K562 (cell line): ENCODE measurements at regions not wholly inside any gene's neighbourhood (a gene's known extent, or its start where the extent isn't known, plus 50 kb on each side); places are given as distances from the start of the nearest gene placed in this dataset.
A peak's percentile ranks its signal among the peaks of the same experiment; 100 is the strongest.

Experiments used
- BRD4 ChIP-seq: fragments of 200-600 bp; sonication (generic); IDR thresholded peaks from 2 replicates; pipeline ENCODE4 v1.6.1; 2017; ENCODE audit warnings: inconsistent platforms
- FOSL1 ChIP-seq: fragments of 200-800 bp; sonication (Bioruptor generic); conservative IDR thresholded peaks from 2 replicates; pipeline ENCODE4 v1.6.1; 2016; ENCODE audit warnings: missing genetic modification characterization, missing compliant biosample characterization
- FOXA3 ChIP-seq, 2 experiments: fragments of 450-650 bp in 1 of 2; sonication (generic) in 1 of 2; formaldehyde crosslinking; IDR thresholded peaks in 1 of 2; conservative IDR thresholded peaks in 1 of 2; 2 replicates each; pipeline versions ENCODE4 v1.4.0 to v1.8.0; 2020 to 2022; ENCODE audit warnings: mild to moderate bottlenecking in 2 of 2, missing genetic modification reagents in 1 of 2
- MEIS2 ChIP-seq: fragments of 450-650 bp; IDR thresholded peaks from 2 replicates; pipeline ENCODE4 v1.6.1; 2014; ENCODE audit warnings: mild to moderate bottlenecking; ENCODE audit not compliant: partially characterized antibody
- MIER1 ChIP-seq: fragments of 450-650 bp; IDR thresholded peaks from 2 replicates; pipeline ENCODE4 v1.6.1; 2016; ENCODE audit warnings: antibody characterized with exemption, mild to moderate bottlenecking, low read depth
- POLR2H ChIP-seq: IDR thresholded peaks from 2 replicates; pipeline ENCODE4 v1.6.1; 2016; ENCODE audit warnings: missing genetic modification characterization, low read depth, mild to moderate bottlenecking, control low read depth, missing compliant biosample characterization, moderate library complexity
- RB1 ChIP-seq: fragments of 450-650 bp; IDR thresholded peaks from 2 replicates; pipeline ENCODE4 v1.6.1; 2017; ENCODE audit warnings: low read depth, mild to moderate bottlenecking
- ZBED1 ChIP-seq: IDR thresholded peaks from 2 replicates; pipeline ENCODE4 v1.6.1; 2014
- ZNF133 ChIP-seq: fragments of 250-450 bp; sonication (Bioruptor Pico); IDR thresholded peaks from 2 replicates; pipeline ENCODE4 v1.4.0; 2020; ENCODE audit warnings: mild to moderate bottlenecking
- ZNF23 ChIP-seq: fragments of 250-450 bp; sonication (Bioruptor Pico); IDR thresholded peaks from 2 replicates; pipeline ENCODE4 v1.4.0; 2020; ENCODE audit warnings: mild to moderate bottlenecking
- ZNF274 ChIP-seq: IDR thresholded peaks from 2 replicates; pipeline ENCODE4 v1.6.1; 2011; ENCODE audit warnings: low read depth, mild to moderate bottlenecking, low read length, moderate library complexity, borderline replicate concordance
- ZNF699 ChIP-seq: fragments of 250-450 bp; sonication (Bioruptor Pico); IDR thresholded peaks from 2 replicates; pipeline ENCODE4 v1.8.0; 2021; ENCODE audit warnings: mild to moderate bottlenecking, moderate library complexity; ENCODE audit not compliant: insufficient replicate concordance
- TF ChIP-seq, protein P1 (sequence below), 2 experiments: fragments of 450-650 bp; IDR thresholded peaks; 2 replicates each; pipeline ENCODE4 v1.6.1; 2016; ENCODE audit warnings: mild to moderate bottlenecking in 2 of 2, borderline replicate concordance in 1 of 2, low read depth in 1 of 2, moderate library complexity in 1 of 2
- TF ChIP-seq, protein P2 (sequence below): fragments of 250-450 bp; sonication (Bioruptor Pico); IDR thresholded peaks from 2 replicates; pipeline ENCODE4 v1.8.0; 2022; ENCODE audit warnings: inconsistent platforms
- TF ChIP-seq, protein P3 (sequence below): fragments of 250-450 bp; sonication (Bioruptor Pico); IDR thresholded peaks from 2 replicates; pipeline ENCODE4 v1.5.1; 2021; ENCODE audit warnings: mild to moderate bottlenecking
- TF ChIP-seq, protein P4 (sequence below): sonication (generic); formaldehyde crosslinking; IDR thresholded peaks from 2 replicates; pipeline ENCODE4 v1.8.1; 2023; ENCODE audit warnings: mild to moderate bottlenecking, missing genetic modification reagents

DNA sequence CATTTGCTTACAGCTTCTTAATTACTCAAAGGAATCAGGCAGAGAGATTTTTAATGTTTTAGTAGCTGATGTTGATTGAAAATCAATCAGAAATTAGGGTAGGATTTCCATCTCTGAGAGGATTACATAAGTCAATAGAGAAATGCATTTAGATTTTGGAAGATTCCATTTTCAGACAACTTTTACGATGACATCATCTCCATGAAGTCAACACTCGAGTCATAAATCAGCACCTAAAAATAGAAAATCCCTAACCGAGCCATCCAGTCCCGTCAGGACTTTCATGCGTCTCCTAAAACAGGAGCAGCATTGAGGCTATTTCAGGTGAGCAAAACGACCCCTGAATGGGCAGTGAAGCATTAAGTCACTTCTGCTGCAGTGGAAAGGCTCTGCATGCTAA, 279.7 kb upstream of the RNF32 start (continued):
- no peak for TF ChIP-seq FOXA3 (CRISPR knock-in tag; conservative IDR thresholded peaks at IDR 0.05 in 1 of 2, IDR thresholded peaks at IDR 0.05 in 1 of 2)
- TF ChIP-seq, protein P1, sequence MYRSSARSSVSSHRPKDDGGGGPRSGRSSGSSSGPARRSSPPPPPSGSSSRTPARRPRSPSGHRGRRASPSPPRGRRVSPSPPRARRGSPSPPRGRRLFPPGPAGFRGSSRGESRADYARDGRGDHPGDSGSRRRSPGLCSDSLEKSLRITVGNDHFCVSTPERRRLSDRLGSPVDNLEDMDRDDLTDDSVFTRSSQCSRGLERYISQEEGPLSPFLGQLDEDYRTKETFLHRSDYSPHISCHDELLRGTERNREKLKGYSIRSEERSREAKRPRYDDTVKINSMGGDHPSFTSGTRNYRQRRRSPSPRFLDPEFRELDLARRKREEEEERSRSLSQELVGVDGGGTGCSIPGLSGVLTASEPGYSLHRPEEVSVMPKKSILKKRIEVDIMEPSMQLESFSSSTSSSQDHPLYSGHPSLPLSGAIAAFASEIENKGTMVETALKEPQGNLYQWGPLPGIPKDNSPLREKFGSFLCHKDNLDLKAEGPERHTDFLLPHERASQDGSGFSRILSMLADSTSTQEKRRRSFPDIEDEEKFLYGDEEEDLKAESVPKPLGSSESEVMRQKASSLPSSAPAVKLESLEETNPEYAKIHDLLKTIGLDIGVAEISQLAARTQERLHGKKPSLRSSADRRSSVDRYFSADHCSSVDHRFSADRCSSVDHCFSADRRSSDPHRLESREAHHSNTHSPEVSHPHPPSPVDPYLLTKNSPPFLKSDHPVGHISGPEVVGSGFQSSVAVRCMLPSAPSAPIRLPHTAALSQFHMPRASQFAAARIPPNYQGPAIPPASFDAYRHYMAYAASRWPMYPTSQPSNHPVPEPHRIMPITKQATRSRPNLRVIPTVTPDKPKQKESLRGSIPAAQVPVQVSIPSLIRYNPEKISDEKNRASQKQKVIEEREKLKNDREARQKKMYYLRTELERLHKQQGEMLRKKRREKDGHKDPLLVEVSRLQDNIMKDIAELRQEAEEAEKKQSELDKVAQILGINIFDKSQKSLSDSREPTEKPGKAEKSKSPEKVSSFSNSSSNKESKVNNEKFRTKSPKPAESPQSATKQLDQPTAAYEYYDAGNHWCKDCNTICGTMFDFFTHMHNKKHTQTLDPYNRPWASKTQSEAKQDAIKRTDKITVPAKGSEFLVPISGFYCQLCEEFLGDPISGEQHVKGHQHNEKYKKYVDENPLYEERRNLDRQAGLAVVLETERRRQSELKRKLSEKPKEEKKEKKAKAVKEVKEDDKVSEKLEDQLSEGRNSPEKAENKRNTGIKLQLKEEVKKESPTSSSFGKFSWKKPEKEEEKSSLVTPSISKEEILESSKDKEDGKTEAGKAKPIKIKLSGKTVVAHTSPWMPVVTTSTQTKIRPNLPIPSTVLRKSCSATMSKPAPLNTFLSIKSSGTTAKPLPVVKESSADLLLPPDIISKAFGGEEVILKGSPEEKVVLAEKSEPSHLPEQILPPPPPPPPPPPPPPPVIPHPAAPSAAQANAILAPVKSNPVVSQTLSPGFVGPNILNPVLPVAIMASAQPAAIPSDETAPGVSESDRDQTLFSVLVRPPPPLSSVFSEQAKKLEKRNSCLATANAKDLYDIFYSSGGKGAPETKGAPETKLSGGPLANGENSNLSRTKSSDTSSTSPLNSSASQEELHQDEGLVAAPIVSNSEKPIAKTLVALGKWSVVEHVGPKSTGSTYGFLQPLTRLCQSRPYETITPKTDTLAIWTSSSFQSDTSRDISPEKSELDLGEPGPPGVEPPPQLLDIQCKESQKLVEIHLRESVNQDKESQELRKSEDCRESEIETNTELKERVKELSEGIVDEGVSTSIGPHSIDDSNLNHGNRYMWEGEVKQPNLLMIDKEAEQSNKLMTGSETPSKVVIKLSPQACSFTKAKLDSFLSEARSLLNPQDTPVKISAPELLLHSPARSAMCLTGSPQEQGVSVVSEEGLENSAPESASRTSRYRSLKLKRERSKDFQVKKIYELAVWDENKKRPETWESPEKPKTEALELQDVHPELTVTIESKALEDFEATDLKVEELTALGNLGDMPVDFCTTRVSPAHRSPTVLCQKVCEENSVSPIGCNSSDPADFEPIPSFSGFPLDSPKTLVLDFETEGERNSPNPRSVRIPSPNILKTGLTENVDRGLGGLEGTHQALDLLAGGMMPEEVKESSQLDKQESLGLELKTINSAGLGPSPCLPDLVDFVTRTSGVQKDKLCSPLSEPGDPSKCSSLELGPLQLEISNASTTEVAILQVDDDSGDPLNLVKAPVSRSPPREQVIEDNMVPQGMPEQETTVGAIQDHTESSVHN (IDR thresholded peaks at IDR 0.05; ENCODE audit: borderline replicate concordance in 1 of 2, low read depth in 1 of 2): no peak
- TF ChIP-seq, protein P2, sequence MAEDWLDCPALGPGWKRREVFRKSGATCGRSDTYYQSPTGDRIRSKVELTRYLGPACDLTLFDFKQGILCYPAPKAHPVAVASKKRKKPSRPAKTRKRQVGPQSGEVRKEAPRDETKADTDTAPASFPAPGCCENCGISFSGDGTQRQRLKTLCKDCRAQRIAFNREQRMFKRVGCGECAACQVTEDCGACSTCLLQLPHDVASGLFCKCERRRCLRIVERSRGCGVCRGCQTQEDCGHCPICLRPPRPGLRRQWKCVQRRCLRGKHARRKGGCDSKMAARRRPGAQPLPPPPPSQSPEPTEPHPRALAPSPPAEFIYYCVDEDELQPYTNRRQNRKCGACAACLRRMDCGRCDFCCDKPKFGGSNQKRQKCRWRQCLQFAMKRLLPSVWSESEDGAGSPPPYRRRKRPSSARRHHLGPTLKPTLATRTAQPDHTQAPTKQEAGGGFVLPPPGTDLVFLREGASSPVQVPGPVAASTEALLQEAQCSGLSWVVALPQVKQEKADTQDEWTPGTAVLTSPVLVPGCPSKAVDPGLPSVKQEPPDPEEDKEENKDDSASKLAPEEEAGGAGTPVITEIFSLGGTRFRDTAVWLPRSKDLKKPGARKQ (CRISPR knock-in tag): no peak
- TF ChIP-seq ZBED1: no peak
- TF ChIP-seq ZNF699 (CRISPR knock-in tag): no peak
- no peak for TF ChIP-seq MIER1
- no peak for TF ChIP-seq POLR2H (tag)
- TF ChIP-seq, protein P3, sequence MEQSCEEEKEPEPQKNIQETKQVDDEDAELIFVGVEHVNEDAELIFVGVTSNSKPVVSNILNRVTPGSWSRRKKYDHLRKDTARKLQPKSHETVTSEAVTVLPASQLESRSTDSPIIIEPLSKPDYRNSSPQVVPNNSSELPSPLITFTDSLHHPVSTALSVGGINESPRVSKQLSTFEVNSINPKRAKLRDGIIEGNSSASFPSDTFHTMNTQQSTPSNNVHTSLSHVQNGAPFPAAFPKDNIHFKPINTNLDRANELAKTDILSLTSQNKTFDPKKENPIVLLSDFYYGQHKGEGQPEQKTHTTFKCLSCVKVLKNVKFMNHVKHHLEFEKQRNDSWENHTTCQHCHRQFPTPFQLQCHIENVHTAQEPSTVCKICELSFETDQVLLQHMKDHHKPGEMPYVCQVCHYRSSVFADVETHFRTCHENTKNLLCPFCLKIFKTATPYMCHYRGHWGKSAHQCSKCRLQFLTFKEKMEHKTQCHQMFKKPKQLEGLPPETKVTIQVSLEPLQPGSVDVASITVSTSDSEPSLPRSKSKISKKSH (CRISPR knock-in tag): no peak
- TF ChIP-seq RB1: no peak
- no peak for TF ChIP-seq ZNF23 (CRISPR knock-in tag)
- TF ChIP-seq, protein P4, sequence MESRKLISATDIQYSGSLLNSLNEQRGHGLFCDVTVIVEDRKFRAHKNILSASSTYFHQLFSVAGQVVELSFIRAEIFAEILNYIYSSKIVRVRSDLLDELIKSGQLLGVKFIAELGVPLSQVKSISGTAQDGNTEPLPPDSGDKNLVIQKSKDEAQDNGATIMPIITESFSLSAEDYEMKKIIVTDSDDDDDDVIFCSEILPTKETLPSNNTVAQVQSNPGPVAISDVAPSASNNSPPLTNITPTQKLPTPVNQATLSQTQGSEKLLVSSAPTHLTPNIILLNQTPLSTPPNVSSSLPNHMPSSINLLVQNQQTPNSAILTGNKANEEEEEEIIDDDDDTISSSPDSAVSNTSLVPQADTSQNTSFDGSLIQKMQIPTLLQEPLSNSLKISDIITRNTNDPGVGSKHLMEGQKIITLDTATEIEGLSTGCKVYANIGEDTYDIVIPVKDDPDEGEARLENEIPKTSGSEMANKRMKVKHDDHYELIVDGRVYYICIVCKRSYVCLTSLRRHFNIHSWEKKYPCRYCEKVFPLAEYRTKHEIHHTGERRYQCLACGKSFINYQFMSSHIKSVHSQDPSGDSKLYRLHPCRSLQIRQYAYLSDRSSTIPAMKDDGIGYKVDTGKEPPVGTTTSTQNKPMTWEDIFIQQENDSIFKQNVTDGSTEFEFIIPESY: no peak
- TF ChIP-seq ZNF133 (CRISPR knock-in tag): no peak
- TF ChIP-seq ZNF274: no peak
- TF ChIP-seq MEIS2: peak; percentile 31
- no peak for TF ChIP-seq BRD4
- no peak for TF ChIP-seq FOSL1 (tag)
